HepG2 (cell line): ENCODE measurements at regions not wholly inside any gene's neighbourhood (a gene's known extent, or its start where the extent isn't known, plus 50 kb on each side); places are given as distances from the start of the nearest gene placed in this dataset.

ENCODE experiments used
- EHMT2 ChIP-seq: fragments of 200-600 bp; sonication (generic); IDR thresholded peaks from 2 replicates; pipeline ENCODE4 v1.7.0; 2017; ENCODE audit warnings: antibody characterized with exemption, low read depth, low read length, borderline replicate concordance
- HNRNPUL1 ChIP-seq: fragments of 200-400 bp; formaldehyde crosslinking; IDR thresholded peaks from 2 replicates; pipeline ENCODE4 v1.6.1; 2017; ENCODE audit warnings: low read depth, mild to moderate bottlenecking, low read length, moderate library complexity
- MXI1 ChIP-seq: IDR thresholded peaks from 3 replicates; pipeline ENCODE4 v1.6.1; 2012; ENCODE audit warnings: low read depth, low read length, inconsistent platforms, borderline replicate concordance

GRCh38 chr17:13879961-13880466 lies 189.3 kb upstream of the COX10 start:
- TF ChIP-seq EHMT2 (no peak), MXI1 (no peak), HNRNPUL1 (no peak)
